ENCODE measurements at regions not wholly inside any gene's neighbourhood (a gene's known extent, or its start where the extent isn't known, plus 50 kb on each side); places are given as distances from the start of the nearest gene placed in this dataset.

DNA sequence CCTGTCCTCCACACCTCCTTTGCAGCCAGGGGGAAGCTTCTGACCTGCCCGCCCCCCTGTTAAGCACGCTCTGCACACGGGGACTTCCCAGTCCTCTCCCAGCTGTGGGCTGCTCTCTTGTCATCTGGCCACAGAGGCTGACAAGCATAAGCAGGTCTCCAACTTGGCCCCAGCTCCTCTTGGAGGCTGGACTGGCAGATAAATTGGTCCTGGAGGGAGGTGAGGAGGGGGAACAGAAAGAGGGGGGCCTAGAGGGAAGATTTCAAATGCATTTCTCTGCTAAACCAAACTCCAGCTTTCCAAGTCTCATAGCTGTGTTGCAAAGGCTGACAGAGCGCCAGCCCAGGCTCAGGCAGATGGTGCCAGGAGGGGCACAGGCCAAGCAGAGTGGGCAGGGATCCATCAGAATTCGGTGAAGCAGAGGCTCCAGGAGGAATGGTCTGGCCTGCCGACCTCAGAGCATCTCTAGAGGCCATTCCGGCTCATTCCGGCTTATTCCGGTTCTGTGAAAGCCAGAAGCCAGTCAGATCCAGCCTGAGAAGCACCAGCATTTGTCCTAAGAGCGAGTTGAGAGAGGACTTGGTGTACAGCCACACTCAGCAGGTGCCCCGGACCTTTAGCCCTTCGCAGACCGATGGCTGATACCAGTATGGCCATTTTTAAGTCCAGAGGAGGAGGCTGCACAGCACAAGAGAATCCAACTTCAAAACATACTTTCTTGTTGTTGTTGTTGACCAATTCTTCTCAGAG, 508.9 kb upstream of the MYT1L start:
- TF ChIP-seq FOXA1 (IDR thresholded peaks at IDR 0.05), result no peak
- TF ChIP-seq, protein P1, sequence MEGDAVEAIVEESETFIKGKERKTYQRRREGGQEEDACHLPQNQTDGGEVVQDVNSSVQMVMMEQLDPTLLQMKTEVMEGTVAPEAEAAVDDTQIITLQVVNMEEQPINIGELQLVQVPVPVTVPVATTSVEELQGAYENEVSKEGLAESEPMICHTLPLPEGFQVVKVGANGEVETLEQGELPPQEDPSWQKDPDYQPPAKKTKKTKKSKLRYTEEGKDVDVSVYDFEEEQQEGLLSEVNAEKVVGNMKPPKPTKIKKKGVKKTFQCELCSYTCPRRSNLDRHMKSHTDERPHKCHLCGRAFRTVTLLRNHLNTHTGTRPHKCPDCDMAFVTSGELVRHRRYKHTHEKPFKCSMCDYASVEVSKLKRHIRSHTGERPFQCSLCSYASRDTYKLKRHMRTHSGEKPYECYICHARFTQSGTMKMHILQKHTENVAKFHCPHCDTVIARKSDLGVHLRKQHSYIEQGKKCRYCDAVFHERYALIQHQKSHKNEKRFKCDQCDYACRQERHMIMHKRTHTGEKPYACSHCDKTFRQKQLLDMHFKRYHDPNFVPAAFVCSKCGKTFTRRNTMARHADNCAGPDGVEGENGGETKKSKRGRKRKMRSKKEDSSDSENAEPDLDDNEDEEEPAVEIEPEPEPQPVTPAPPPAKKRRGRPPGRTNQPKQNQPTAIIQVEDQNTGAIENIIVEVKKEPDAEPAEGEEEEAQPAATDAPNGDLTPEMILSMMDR (IDR thresholded peaks at IDR 0.05; ENCODE audit: low read depth, low read length, missing input control), result no peak
- no peak for TF ChIP-seq SP1 (IDR thresholded peaks at IDR 0.05)
- TF ChIP-seq TAF1 (conservative IDR thresholded peaks at IDR 0.05), result no peak
- TF ChIP-seq YY1 (IDR thresholded peaks at IDR 0.05), result no peak
- TF ChIP-seq RXRA (IDR thresholded peaks at IDR 0.05), result no peak
- no peak for TF ChIP-seq RAD21 (IDR thresholded peaks at IDR 0.05)
- TF ChIP-seq, protein P2, sequence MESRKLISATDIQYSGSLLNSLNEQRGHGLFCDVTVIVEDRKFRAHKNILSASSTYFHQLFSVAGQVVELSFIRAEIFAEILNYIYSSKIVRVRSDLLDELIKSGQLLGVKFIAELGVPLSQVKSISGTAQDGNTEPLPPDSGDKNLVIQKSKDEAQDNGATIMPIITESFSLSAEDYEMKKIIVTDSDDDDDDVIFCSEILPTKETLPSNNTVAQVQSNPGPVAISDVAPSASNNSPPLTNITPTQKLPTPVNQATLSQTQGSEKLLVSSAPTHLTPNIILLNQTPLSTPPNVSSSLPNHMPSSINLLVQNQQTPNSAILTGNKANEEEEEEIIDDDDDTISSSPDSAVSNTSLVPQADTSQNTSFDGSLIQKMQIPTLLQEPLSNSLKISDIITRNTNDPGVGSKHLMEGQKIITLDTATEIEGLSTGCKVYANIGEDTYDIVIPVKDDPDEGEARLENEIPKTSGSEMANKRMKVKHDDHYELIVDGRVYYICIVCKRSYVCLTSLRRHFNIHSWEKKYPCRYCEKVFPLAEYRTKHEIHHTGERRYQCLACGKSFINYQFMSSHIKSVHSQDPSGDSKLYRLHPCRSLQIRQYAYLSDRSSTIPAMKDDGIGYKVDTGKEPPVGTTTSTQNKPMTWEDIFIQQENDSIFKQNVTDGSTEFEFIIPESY (IDR thresholded peaks at IDR 0.05), result no peak
- TF ChIP-seq HNF4A (conservative IDR thresholded peaks at IDR 0.05), result no peak
- TF ChIP-seq, protein P3, sequence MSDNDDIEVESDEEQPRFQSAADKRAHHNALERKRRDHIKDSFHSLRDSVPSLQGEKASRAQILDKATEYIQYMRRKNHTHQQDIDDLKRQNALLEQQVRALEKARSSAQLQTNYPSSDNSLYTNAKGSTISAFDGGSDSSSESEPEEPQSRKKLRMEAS (IDR thresholded peaks at IDR 0.05), result no peak
- TF ChIP-seq HNF4G (IDR thresholded peaks at IDR 0.05), result no peak

All from liver (tissue), 3 donors.